ENCODE measurements at regions not wholly inside any gene's neighbourhood (a gene's known extent, or its start where the extent isn't known, plus 50 kb on each side); places are given as distances from the start of the nearest gene placed in this dataset.

- Histone ChIP-seq H3K36me3 (ENCODE audit: control insufficient read depth in 1 of 2, insufficient read depth in 2 of 2, low read length in 2 of 2) (no peaks in the 10 kb centered on the region), H3K27me3 (ENCODE audit: low read depth, low read length) (no peaks in the 10 kb centered on the region), H3K9me3 (ENCODE audit: control insufficient read depth in 1 of 2, low read length in 2 of 2) (no peaks in the 10 kb centered on the region), H3K27ac (ENCODE audit: low read length) (no peak overlapping the region), H3K4me3 (ENCODE audit: low read depth in 1 of 2, low read length in 2 of 2) (no peak overlapping the region), H3K4me1 (ENCODE audit: control insufficient read depth in 1 of 2, insufficient read depth in 2 of 2, low read length in 2 of 2) (peaks cover 0 to 31% of the 10 kb centered on the region in 2 donors)
These were observed 142.7 kb upstream of the ADAMTSL1 start for GRCh38 chr9:18331310-18331684.

GRCh38 chr9:18331808-18332209 lies 142.1 kb upstream of the ADAMTSL1 start:
- no peak overlapping the region for H3K4me3 ChIP-seq (ENCODE audit: low read depth in 1 of 2, low read length in 2 of 2)
- H3K9me3 ChIP-seq (ENCODE audit: control insufficient read depth in 1 of 2, low read length in 2 of 2) = no peaks in the 10 kb centered on the region
- H3K27me3 ChIP-seq (ENCODE audit: low read depth, low read length) = no peaks in the 10 kb centered on the region
- peaks cover 0 to 31% of the 10 kb centered on the region in 2 donors for H3K4me1 ChIP-seq (ENCODE audit: control insufficient read depth in 1 of 2, insufficient read depth in 2 of 2, low read length in 2 of 2)
- H3K36me3 ChIP-seq (ENCODE audit: control insufficient read depth in 1 of 2, insufficient read depth in 2 of 2, low read length in 2 of 2) = no peaks in the 10 kb centered on the region
- H3K27ac ChIP-seq (ENCODE audit: low read length) = no peak overlapping the region

DNA sequence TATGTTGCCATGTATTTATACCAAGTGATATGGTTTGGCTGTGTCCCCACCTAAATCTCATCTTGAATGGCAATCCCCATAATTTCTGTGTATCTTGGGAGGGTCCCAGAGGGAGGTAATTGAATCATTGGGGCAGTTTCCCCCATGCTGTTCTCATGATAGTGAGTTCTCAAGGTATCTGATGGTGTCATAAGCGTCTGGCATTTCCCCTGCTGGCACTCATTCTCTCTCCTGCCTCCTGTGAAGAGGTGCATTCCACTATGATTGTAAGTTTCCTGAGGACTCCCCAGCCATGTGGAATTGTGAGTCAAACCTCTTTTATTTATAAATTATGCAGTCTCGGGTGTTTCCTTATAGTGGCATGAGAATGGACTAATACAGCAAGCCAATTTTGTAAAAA lies 140.8 kb upstream of the ADAMTSL1 start:
- Histone ChIP-seq H3K4me1 (ENCODE audit: control insufficient read depth in 1 of 2, insufficient read depth in 2 of 2, low read length in 2 of 2) (peaks cover 0 to 34% of the 10 kb centered on the region in 2 donors), H3K27me3 (ENCODE audit: low read depth, low read length) (no peaks in the 10 kb centered on the region), H3K9me3 (ENCODE audit: control insufficient read depth in 1 of 2, low read length in 2 of 2) (no peaks in the 10 kb centered on the region), H3K27ac (ENCODE audit: low read length) (no peak overlapping the region), H3K36me3 (ENCODE audit: control insufficient read depth in 1 of 2, insufficient read depth in 2 of 2, low read length in 2 of 2) (no peaks in the 10 kb centered on the region), H3K4me3 (ENCODE audit: low read depth in 1 of 2, low read length in 2 of 2) (no peak overlapping the region)

- no peaks in the 10 kb centered on the region for H3K36me3 ChIP-seq (ENCODE audit: control insufficient read depth in 1 of 2, insufficient read depth in 2 of 2, low read length in 2 of 2)
- H3K4me3 ChIP-seq (ENCODE audit: low read depth in 1 of 2, low read length in 2 of 2) = no peak overlapping the region
- peaks cover 0 to 34% of the 10 kb centered on the region in 2 donors for H3K4me1 ChIP-seq (ENCODE audit: control insufficient read depth in 1 of 2, insufficient read depth in 2 of 2, low read length in 2 of 2)
- H3K9me3 ChIP-seq (ENCODE audit: control insufficient read depth in 1 of 2, low read length in 2 of 2) = no peaks in the 10 kb centered on the region
- H3K27ac ChIP-seq (ENCODE audit: low read length) = no peak overlapping the region
- H3K27me3 ChIP-seq (ENCODE audit: low read depth, low read length) = no peaks in the 10 kb centered on the region
These were observed 138.1 kb upstream of the ADAMTSL1 start for GRCh38 chr9:18335825-18336224.

DNA sequence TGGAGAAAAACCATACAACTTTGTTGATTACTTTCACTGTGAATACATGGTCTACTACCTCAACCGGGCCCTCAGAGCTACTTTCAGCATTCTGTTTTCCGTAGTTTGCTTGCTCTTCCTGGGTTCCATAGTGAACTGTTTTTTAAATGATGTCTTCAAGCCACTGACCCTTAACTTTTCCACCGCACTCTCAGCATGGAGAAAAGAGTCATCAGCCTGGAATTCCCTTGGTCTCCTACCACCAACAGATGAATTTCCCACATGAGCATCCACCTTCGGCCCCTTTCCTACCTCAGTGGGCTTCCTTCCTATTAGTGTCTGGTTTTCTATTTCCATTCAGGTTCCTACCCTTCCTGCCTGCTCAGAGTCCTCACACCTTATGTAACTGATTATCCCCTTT lies 135.9 kb upstream of the ADAMTSL1 start:
- Histone ChIP-seq H3K27me3 (ENCODE audit: low read depth, low read length) (no peaks in the 10 kb centered on the region), H3K36me3 (ENCODE audit: control insufficient read depth in 1 of 2, insufficient read depth in 2 of 2, low read length in 2 of 2) (no peaks in the 10 kb centered on the region), H3K4me1 (ENCODE audit: control insufficient read depth in 1 of 2, insufficient read depth in 2 of 2, low read length in 2 of 2) (peaks cover 0 to 23% of the 10 kb centered on the region in 2 donors), H3K9me3 (ENCODE audit: control insufficient read depth in 1 of 2, low read length in 2 of 2) (no peaks in the 10 kb centered on the region), H3K4me3 (ENCODE audit: low read depth in 1 of 2, low read length in 2 of 2) (no peak overlapping the region), H3K27ac (ENCODE audit: low read length) (no peak overlapping the region)

DNA sequence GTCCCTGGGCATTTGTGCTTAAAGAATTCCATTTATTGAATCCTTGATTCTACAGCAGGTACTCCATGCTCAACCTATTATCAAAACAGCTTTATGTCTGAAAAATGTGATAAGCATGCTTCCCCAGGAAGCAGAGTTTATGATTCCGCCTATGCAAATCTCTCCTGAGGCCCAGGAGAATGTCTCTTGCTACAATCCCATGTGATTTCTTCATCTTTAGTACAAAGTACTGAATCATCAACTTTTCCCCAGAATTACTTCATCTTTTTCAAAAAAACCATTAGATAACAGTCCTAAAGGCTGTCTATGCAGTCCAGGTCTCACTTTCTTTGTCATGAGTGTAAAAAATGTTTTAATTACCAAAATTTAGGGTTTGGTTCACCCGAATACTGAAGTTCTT lies 130.2 kb upstream of the ADAMTSL1 start:
- no peaks in the 10 kb centered on the region for H3K4me1 ChIP-seq (ENCODE audit: control insufficient read depth in 1 of 2, insufficient read depth in 2 of 2, low read length in 2 of 2)
- H3K27me3 ChIP-seq (ENCODE audit: low read depth, low read length) = no peaks in the 10 kb centered on the region
- H3K4me3 ChIP-seq (ENCODE audit: low read depth in 1 of 2, low read length in 2 of 2) = no peak overlapping the region
- H3K27ac ChIP-seq (ENCODE audit: low read length) = no peak overlapping the region
- no peaks in the 10 kb centered on the region for H3K36me3 ChIP-seq (ENCODE audit: control insufficient read depth in 1 of 2, insufficient read depth in 2 of 2, low read length in 2 of 2)
- no peaks in the 10 kb centered on the region for H3K9me3 ChIP-seq (ENCODE audit: control insufficient read depth in 1 of 2, low read length in 2 of 2)

DNA sequence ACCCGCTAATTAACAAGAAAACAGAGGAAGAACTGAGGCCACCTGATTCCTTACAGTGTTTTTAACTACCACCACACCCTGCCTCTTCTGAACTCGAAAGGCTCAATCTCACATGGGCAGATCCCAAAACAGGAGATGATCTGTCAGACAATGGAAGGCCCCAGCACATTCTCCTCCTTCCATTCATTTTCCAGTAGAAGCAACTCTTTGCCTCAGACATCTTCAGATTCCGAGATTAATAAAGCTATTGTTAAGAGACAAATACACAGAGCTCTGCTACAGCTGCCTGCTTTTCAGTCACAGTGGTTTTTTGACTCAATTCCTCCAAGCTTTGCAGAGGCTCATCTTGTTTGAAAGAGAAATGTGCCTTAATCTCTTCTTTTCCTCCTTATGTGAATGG lies 127.2 kb upstream of the ADAMTSL1 start:
- Histone ChIP-seq H3K36me3 (ENCODE audit: control insufficient read depth in 1 of 2, insufficient read depth in 2 of 2, low read length in 2 of 2) (no peaks in the 10 kb centered on the region), H3K4me1 (ENCODE audit: control insufficient read depth in 1 of 2, insufficient read depth in 2 of 2, low read length in 2 of 2) (no peaks in the 10 kb centered on the region), H3K4me3 (ENCODE audit: low read depth in 1 of 2, low read length in 2 of 2) (no peak overlapping the region), H3K27me3 (ENCODE audit: low read depth, low read length) (no peaks in the 10 kb centered on the region), H3K27ac (ENCODE audit: low read length) (no peak overlapping the region), H3K9me3 (ENCODE audit: control insufficient read depth in 1 of 2, low read length in 2 of 2) (no peaks in the 10 kb centered on the region)

DNA sequence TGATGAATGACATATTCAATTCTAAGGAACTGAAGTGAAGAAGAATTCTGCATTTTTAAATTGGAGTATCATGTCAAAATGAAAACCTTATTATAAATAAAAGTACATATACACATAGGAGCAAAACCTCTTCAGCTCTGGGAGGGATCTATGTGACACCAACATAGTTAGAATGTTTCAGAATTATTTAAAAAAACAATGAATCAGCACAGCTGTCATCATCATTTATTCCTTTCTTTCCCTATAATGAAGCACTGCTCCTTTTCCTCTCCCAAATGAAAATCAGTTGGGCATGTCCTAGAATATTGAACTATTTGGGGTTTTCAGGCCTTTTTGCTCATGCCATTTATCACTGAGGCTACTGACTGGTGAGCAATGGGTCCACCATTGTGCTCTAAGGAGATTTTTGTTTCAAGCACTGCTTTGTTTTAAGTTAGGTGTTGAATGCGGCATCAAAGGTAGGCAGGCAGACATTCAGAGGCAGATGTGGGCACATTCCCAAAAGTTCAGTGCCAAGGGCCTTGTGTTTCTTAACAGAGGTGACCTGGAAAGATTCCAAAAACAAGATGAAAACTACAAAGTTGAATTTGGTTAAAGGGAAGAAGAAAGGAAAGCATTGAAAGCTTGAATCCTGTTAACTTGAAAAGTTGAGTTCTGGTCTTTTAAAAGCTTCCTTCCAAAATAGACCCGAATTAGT lies 126.4 kb upstream of the ADAMTSL1 start:
- no peak overlapping the region for H3K4me3 ChIP-seq (ENCODE audit: low read depth in 1 of 2, low read length in 2 of 2)
- no peak overlapping the region for H3K27ac ChIP-seq (ENCODE audit: low read length)
- H3K36me3 ChIP-seq (ENCODE audit: control insufficient read depth in 1 of 2, insufficient read depth in 2 of 2, low read length in 2 of 2) = no peaks in the 10 kb centered on the region
- no peaks in the 10 kb centered on the region for H3K4me1 ChIP-seq (ENCODE audit: control insufficient read depth in 1 of 2, insufficient read depth in 2 of 2, low read length in 2 of 2)
- H3K27me3 ChIP-seq (ENCODE audit: low read depth, low read length) = no peaks in the 10 kb centered on the region
- no peaks in the 10 kb centered on the region for H3K9me3 ChIP-seq (ENCODE audit: control insufficient read depth in 1 of 2, low read length in 2 of 2)

DNA sequence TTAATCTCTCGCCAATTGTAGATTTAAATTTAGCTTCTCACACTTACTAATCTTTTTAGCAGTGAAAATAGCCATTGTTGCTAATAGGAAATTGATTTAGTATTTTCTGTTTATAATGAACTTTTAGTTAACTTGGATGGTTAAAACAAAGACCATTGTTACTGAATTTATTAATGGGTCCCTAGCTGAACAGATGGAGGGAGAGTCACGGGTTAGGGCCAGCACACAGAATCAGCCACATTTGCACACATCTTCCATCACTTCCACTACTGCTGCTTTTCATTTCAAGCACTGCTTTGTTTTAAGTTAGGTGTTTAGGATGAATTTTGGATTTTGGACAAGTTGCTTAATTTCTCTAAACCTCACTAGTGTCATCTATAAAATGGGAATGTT lies 125.9 kb upstream of the ADAMTSL1 start:
- no peaks in the 10 kb centered on the region for H3K4me1 ChIP-seq (ENCODE audit: control insufficient read depth in 1 of 2, insufficient read depth in 2 of 2, low read length in 2 of 2)
- no peak overlapping the region for H3K27ac ChIP-seq (ENCODE audit: low read length)
- H3K4me3 ChIP-seq (ENCODE audit: low read depth in 1 of 2, low read length in 2 of 2) = no peak overlapping the region
- no peaks in the 10 kb centered on the region for H3K27me3 ChIP-seq (ENCODE audit: low read depth, low read length)
- no peaks in the 10 kb centered on the region for H3K36me3 ChIP-seq (ENCODE audit: control insufficient read depth in 1 of 2, insufficient read depth in 2 of 2, low read length in 2 of 2)
- H3K9me3 ChIP-seq (ENCODE audit: control insufficient read depth in 1 of 2, low read length in 2 of 2) = no peaks in the 10 kb centered on the region

DNA sequence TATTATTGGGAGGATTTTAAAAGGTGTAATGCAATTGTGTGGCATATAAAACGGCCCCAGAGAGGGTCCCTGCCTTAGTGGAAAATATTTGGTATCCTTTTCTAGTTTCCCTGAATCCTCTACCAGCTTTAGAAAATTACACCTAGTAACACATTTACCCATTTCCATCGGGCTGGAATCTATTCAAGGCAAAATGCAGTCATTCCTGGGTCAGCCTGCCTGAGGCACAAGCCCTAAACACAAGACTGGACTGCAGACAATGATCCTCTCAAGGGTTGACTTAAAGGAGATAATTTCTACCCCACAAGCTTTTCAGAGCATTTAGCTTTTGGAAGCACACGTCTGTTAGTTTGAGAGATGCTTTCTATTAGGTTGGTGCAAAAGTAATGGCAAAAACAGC lies 124.4 kb upstream of the ADAMTSL1 start:
- Histone ChIP-seq H3K27me3 (ENCODE audit: low read depth, low read length) (no peaks in the 10 kb centered on the region), H3K9me3 (ENCODE audit: control insufficient read depth in 1 of 2, low read length in 2 of 2) (no peaks in the 10 kb centered on the region), H3K36me3 (ENCODE audit: control insufficient read depth in 1 of 2, insufficient read depth in 2 of 2, low read length in 2 of 2) (no peaks in the 10 kb centered on the region), H3K4me3 (ENCODE audit: low read depth in 1 of 2, low read length in 2 of 2) (no peak overlapping the region), H3K4me1 (ENCODE audit: control insufficient read depth in 1 of 2, insufficient read depth in 2 of 2, low read length in 2 of 2) (no peaks in the 10 kb centered on the region), H3K27ac (ENCODE audit: low read length) (no peak overlapping the region)

GRCh38 chr9:18350036-18350435 lies 123.9 kb upstream of the ADAMTSL1 start:
- H3K36me3 ChIP-seq (ENCODE audit: control insufficient read depth in 1 of 2, insufficient read depth in 2 of 2, low read length in 2 of 2) = no peaks in the 10 kb centered on the region
- H3K27ac ChIP-seq (ENCODE audit: low read length) = no peak overlapping the region
- H3K9me3 ChIP-seq (ENCODE audit: control insufficient read depth in 1 of 2, low read length in 2 of 2) = no peaks in the 10 kb centered on the region
- H3K27me3 ChIP-seq (ENCODE audit: low read depth, low read length) = no peaks in the 10 kb centered on the region
- H3K4me1 ChIP-seq (ENCODE audit: control insufficient read depth in 1 of 2, insufficient read depth in 2 of 2, low read length in 2 of 2) = no peaks in the 10 kb centered on the region
- H3K4me3 ChIP-seq (ENCODE audit: low read depth in 1 of 2, low read length in 2 of 2) = no peak overlapping the region

GRCh38 chr9:18350995-18351595 lies 122.9 kb upstream of the ADAMTSL1 start:
- Histone ChIP-seq H3K27me3 (ENCODE audit: low read depth, low read length) (no peaks in the 10 kb centered on the region), H3K9me3 (ENCODE audit: control insufficient read depth in 1 of 2, low read length in 2 of 2) (no peaks in the 10 kb centered on the region), H3K4me1 (ENCODE audit: control insufficient read depth in 1 of 2, insufficient read depth in 2 of 2, low read length in 2 of 2) (no peaks in the 10 kb centered on the region), H3K27ac (ENCODE audit: low read length) (no peak overlapping the region), H3K36me3 (ENCODE audit: control insufficient read depth in 1 of 2, insufficient read depth in 2 of 2, low read length in 2 of 2) (no peaks in the 10 kb centered on the region), H3K4me3 (ENCODE audit: low read depth in 1 of 2, low read length in 2 of 2) (no peak overlapping the region)

Data from muscle layer of duodenum (tissue), 2 donors.